DOHH2 (cell line): ENCODE measurements at regions not wholly inside any gene's neighbourhood (a gene's known extent, or its start where the extent isn't known, plus 50 kb on each side); places are given as distances from the start of the nearest gene placed in this dataset.

Source experiments
- H3F3A ChIP-seq: fragments of 200-600 bp; sonication (generic), shearing (Covaris generic); 2 replicates; pipeline ENCODE4 v1.6.0; 2016; ENCODE audit warnings: antibody characterized with exemption, mild to moderate bottlenecking; ENCODE audit not compliant: control insufficient read depth, insufficient read depth
- H3K27ac ChIP-seq: fragments of 200-600 bp; sonication (generic); 2 replicates; pipeline ENCODE4 v1.5.1; 2014; ENCODE audit warnings: low read depth, mild to moderate bottlenecking, low read length, moderate library complexity
- H3K27me3 ChIP-seq: fragments of 200-600 bp; sonication (generic); 2 replicates; pipeline ENCODE4 v1.6.1; 2014; ENCODE audit warnings: mild to moderate bottlenecking, low read length, mixed read lengths; ENCODE audit not compliant: control insufficient read depth
- H3K36me3 ChIP-seq: fragments of 200-600 bp; sonication (generic); 2 replicates; pipeline ENCODE4 v1.6.1; 2014; ENCODE audit warnings: mild to moderate bottlenecking, low read length, moderate library complexity, mixed read lengths; ENCODE audit not compliant: control insufficient read depth
- H3K4me1 ChIP-seq: fragments of 200-600 bp; sonication (generic); 2 replicates; pipeline ENCODE4 v1.6.1; 2014; ENCODE audit warnings: mild to moderate bottlenecking, low read length, mixed read lengths; ENCODE audit not compliant: control insufficient read depth
- H3K4me2 ChIP-seq: fragments of 200-600 bp; sonication (generic); 2 replicates; pipeline ENCODE4 v1.6.0; 2014; ENCODE audit warnings: mild to moderate bottlenecking, low read length, moderate library complexity
- H3K4me3 ChIP-seq: fragments of 200-600 bp; sonication (generic); 2 replicates; pipeline ENCODE4 v1.5.1; 2014; ENCODE audit warnings: mild to moderate bottlenecking, low read length, mixed read lengths
- H3K79me2 ChIP-seq: fragments of 200-600 bp; sonication (generic); 2 replicates; pipeline ENCODE4 v1.6.1; 2014; ENCODE audit warnings: mild to moderate bottlenecking, low read length, mixed read lengths; ENCODE audit not compliant: control insufficient read depth
- H3K9me2 ChIP-seq: fragments of 200-600 bp; sonication (generic); replicated peaks from 2 replicates; pipeline ENCODE4 v1.6.1; 2014; ENCODE audit warnings: mild to moderate bottlenecking, low read length, mixed read lengths; ENCODE audit not compliant: control insufficient read depth
- H3K9me3 ChIP-seq: fragments of 200-600 bp; sonication (generic); 2 replicates; pipeline ENCODE4 v1.6.1; 2014; ENCODE audit warnings: antibody characterized with exemption, low read length, mixed read lengths; ENCODE audit not compliant: control insufficient read depth, insufficient read depth
- H4K20me1 ChIP-seq: fragments of 200-600 bp; sonication (generic); 2 replicates; pipeline ENCODE4 v1.6.0; 2014; ENCODE audit warnings: low read depth, mild to moderate bottlenecking, antibody characterized with exemption, low read length, moderate library complexity; ENCODE audit not compliant: control insufficient read depth, insufficient read depth
- CTCF ChIP-seq: fragments of 200-600 bp; sonication (generic); IDR thresholded peaks from one replicate; pipeline ENCODE4 v1.5.1; 2014; ENCODE audit warnings: antibody characterized with exemption, mild to moderate bottlenecking, low read depth, low read length; ENCODE audit not compliant: poor library complexity, severe bottlenecking
- EZH2phosphoT487 ChIP-seq: fragments of 200-600 bp; sonication (generic); IDR thresholded peaks from 2 replicates; pipeline ENCODE4 v1.6.1; 2017; ENCODE audit warnings: borderline replicate concordance, mild to moderate bottlenecking, antibody characterized with exemption, low read length, moderate library complexity, mixed read lengths

GRCh38 chr14:55803873-55804553 lies 224.0 kb downstream of the KTN1 start:
- Histone ChIP-seq H3K27me3 (no peaks in the 10 kb centered on the region), H3K79me2 (no peaks in the 10 kb centered on the region), H3K27ac (no peak overlapping the region), H3K9me2 (no peaks in the 10 kb centered on the region), H3F3A (no peaks in the 10 kb centered on the region), H3K4me3 (no peak overlapping the region), H4K20me1 (no peaks in the 10 kb centered on the region), H3K9me3 (no peaks in the 10 kb centered on the region), H3K4me1 (no peaks in the 10 kb centered on the region), H3K36me3 (no peaks in the 10 kb centered on the region), H3K4me2 (no peak overlapping the region)
- TF ChIP-seq EZH2phosphoT487 (no peak), CTCF (no peak)

- Histone ChIP-seq H3K9me2 (no peaks in the 10 kb centered on the region), H3K9me3 (no peaks in the 10 kb centered on the region), H3K4me3 (no peak overlapping the region), H3K4me2 (no peak overlapping the region), H3K36me3 (no peaks in the 10 kb centered on the region), H3K79me2 (no peaks in the 10 kb centered on the region), H3K27me3 (no peaks in the 10 kb centered on the region), H3F3A (no peaks in the 10 kb centered on the region), H3K27ac (no peak overlapping the region), H4K20me1 (no peaks in the 10 kb centered on the region), H3K4me1 (no peaks in the 10 kb centered on the region)
- TF ChIP-seq EZH2phosphoT487 (no peak), CTCF (no peak)
These were observed 225.2 kb downstream of the KTN1 start for GRCh38 chr14:55805250-55805649.

GRCh38 chr14:55807053-55807880 lies 227.3 kb downstream of the KTN1 start:
- H3K27me3 ChIP-seq = no peaks in the 10 kb centered on the region
- no peaks in the 10 kb centered on the region for H3K9me2 ChIP-seq
- no peak overlapping the region for H3K27ac ChIP-seq
- no peaks in the 10 kb centered on the region for H4K20me1 ChIP-seq
- H3K36me3 ChIP-seq = no peaks in the 10 kb centered on the region
- H3K79me2 ChIP-seq = no peaks in the 10 kb centered on the region
- no peak overlapping the region for H3K4me2 ChIP-seq
- no peaks in the 10 kb centered on the region for H3K9me3 ChIP-seq
- no peaks in the 10 kb centered on the region for H3F3A ChIP-seq
- no peak overlapping the region for H3K4me3 ChIP-seq
- no peaks in the 10 kb centered on the region for H3K4me1 ChIP-seq
- TF ChIP-seq CTCF = no peak
- no peak for TF ChIP-seq EZH2phosphoT487
